TTC549 (cell line): ENCODE measurements at regions not wholly inside any gene's neighbourhood (a gene's known extent, or its start where the extent isn't known, plus 50 kb on each side); places are given as distances from the start of the nearest gene placed in this dataset.
"Not testable (repeated sequence)": the region's sequence is repeated elsewhere in the genome, so short reads cannot be mapped to it uniquely, and the experiment has no call there.

Source experiments
- FAIRE-seq: peaks from 2 replicates; lab custom pipeline; 2012; peaks lifted over from hg19 to GRCh38; lab: Jason Lieb, UNC

DNA sequence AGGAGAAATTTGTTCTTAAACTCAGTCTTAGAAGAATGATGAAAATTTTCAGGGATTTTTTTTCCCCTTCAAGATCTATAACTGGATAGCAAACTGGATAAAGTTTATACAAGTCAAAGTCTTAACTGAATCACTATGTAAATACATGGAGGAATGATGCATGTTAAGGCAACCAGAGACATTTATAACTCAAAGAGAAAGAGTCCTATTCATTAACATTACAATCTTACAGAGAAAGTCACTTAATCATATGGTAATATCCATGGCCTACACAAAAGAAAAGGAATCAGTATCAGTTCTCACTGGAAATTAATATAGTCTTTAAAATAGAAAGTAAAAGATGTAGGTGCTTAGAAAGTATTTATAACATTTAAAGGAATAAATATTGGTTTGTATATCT lies 869.1 kb downstream of the TBL1XR1 start:
- no peak for FAIRE-seq

DNA sequence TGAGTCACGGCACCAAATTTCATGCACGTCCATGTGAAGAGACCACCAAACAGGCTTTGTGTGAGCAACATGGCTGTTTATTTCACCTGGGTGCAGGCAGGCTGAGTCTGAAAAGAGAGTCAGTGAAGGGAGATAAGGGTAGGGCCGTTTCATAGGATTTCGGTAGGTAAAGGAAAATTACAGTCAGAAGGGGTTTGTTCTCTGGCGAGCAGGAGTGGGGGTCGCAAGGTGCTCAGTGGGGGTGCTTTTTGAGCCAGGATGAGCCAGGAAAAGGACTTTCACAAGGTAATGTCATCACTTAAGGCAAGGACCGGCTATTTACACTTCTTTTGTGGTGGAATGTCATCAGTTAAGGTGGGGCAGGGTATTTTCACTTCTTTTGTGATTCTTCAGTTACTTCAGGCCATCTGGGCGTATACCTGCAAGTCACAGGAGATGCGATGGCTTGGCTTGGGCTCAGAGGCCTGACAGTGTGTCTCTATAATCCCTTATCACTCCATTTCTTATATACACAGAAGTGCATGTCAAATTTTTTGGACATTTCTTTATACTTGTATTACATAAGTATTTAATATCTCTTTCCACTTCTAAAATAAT lies 870.3 kb downstream of the TBL1XR1 start:
- not testable (repeated sequence) for FAIRE-seq

DNA sequence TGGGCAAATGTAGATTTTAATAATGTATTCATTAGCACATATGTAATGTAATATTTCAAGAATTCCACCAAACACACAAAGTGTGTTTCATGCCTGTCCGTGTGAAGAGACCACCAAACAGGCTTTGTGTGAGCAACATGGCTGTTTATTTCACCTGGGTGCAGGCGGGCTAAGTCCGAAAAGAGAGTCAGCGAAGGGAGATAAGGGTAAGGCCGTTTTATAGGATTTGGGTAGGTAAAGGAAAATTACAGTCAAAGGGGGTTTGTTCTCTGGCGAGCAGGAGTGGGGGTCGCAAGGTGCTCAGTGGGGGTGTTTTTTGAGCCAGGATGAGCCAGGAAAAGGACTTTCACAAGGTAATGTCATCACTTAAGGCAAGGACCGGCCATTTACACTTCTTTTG lies 875.8 kb downstream of the TBL1XR1 start:
- FAIRE-seq = not testable (repeated sequence)

DNA sequence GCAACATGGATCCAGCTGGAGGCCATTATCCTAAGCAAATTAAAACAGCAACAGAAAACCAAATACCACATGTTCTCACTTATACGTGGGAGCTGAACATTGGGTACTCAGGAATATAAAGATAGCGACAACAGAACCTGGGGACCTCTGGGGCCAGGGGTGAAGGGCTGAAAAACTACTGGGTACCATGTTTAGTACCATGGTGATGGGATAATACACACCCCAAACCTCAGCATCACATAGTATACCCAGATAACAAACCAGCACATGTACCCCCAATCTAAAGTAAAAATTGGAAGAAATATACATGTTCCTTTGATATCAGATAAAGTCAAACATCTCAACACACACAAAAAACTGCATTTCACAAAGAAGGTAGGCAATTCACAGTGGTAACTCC lies 876.2 kb downstream of the TBL1XR1 start:
- FAIRE-seq = no peak

DNA sequence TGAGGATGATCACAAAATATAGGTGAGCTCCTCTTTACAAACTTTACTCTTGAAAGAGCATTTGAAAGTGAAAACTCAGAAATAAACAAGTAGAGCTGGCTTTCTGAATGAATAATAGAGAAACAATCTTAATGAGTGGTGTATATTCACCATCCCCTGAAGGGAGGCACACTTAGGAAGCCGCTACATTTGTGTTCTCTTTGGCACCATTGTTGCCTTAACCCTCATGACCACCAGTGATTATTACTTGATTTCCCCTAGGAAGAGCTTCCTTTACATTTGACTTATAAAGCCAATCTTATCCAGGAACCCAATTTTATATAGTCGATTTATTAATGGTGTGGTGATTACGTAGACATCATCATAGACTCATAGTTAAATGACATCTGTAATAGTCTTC lies 883.9 kb downstream of the TBL1XR1 start:
- no peak for FAIRE-seq

DNA sequence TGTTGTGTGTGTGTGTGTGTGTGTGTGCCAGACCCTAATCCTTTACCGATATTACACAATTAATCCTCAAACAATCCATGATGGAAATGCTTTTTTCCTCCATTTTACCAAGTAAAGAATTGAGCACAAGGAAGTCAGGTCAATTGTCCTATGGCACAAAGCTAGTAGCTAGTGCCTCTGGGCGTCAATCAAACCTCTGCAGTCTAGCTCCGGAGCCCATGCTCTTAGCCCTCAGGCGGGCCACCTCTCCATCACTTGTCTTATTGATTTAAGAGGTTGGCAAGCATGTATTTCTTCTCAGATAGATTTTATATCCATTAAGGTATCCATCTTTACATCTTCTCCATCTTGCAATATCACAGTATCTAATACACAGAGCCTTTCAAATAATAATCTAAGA lies 886.6 kb downstream of the TBL1XR1 start:
- no peak for FAIRE-seq

DNA sequence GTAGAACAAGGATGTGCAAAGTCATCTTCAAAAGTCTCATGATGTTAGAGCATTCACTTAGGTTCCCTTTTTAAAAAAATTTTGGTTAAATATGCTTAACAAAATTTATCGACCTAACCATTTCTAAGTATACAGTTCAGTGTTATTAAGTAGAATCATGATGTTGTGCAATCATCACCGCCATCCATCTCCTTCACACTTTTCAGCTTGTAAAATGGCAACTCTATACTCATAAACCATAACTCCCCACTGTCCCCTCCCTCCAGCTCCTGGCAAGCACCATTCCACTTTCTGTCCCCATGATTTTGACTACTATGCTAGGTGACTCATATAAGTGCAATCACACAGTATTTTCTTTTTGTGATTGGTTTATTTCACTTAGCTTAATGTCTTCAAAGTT lies 895.0 kb downstream of the TBL1XR1 start:
- no peak for FAIRE-seq

DNA sequence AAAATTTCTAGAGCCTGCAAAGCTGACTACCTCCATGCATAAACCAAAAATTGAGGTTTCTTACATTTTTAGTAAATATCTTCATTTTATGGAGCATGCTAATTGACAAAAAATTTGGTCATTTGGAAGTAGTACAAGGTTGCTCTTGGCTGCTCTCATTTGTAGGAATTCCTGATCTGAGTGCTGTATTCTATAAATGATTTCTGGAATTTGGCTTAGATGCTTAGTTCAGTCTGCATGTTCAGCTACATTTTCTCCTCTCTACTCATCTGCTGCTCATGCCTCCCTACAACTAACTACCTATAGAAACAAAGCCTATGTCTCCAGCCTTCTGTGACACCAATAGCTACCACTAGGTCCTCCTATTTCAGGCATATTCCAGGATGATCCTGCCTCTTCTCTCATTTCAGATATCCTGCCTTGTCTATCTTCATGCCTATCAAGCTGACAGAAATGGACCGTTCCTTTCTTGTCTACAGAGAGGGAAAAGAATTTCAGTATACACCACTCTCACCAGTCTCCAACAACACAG lies 901.1 kb downstream of the TBL1XR1 start:
- FAIRE-seq = no peak

DNA sequence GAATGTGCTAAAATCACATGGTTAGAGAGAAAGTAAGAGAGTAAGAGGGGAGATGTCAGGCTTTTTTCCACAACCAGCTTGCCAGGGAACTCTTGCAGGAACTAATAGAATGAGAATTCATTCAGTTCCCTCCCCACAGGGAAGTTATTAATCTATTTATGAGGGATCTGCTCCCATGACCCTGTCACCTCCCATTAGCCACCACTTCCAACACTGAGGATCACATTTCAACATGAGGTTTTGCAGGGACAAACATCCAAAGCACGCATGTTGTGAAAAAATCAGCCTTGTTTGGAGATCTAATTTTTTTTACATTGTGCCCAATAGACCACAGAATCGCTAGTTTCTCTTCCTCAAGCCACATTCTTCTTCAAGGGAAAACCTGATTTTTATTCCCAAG lies 904.0 kb downstream of the TBL1XR1 start:
- no peak for FAIRE-seq

DNA sequence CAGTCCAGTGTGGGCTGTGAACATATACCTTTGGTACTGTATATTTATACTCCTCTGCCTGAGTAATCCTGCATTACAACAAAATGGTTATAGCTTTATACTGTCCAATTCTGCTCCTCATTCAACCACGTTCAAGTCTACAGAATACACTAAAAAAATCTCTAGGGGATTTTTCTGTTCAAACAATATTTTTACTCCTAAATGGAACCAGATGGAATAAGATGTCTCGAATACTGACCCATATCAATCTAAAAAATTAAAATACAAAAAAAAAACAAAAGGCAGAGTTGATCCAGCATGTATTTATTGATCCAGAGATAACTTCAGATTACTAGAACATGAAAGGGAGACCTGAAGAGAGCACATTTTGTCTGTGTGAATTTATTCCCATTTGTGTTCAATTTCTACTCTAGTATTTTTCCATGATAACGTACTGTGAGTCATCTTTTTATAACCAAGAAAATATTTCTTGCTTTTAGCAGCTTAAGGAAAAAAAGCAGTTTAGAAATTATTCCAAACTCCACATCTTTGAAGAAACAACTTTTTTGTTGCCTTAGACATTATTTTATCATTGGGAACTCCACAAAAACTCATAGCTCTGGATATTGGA lies 910.7 kb downstream of the TBL1XR1 start:
- FAIRE-seq = no peak

DNA sequence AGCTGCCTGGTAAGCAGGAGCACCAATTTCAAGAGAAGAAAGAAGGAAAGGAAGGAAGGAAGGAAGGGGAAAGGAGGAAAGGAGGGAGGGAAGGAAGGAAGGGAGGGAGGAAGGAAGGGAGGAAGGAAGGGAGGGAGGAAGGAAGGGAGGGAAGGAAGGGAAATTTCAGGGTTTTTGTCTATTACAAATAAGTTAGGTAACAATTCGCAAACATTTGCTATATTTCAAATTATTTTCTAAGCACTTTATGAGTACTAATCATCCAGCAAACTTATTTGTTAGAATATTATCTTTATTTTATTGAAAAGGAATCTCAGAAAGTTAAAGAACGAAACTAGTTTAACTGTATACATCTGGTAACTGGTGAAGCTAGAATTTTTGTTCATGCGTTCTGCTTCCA lies 921.7 kb downstream of the TBL1XR1 start:
- no peak for FAIRE-seq

DNA sequence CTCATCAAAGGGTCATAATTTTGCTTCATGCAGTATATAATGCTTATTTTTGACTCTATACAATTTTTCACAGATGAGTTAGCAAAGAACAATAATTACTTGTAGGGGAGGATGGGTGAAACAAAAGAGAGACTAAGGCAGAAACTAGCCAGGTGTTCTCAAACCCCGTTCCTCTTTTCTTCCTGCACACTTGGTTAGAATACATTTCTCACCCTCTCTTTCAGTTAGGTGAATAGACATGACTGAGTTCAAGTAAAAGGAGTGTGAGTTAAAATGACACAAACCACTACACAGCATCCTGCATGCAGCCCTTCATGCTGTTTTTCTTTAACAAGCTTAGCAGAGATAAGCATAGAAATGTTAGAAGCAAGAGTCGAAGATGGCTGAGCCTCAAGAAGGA lies 922.2 kb downstream of the TBL1XR1 start:
- FAIRE-seq = no peak

DNA sequence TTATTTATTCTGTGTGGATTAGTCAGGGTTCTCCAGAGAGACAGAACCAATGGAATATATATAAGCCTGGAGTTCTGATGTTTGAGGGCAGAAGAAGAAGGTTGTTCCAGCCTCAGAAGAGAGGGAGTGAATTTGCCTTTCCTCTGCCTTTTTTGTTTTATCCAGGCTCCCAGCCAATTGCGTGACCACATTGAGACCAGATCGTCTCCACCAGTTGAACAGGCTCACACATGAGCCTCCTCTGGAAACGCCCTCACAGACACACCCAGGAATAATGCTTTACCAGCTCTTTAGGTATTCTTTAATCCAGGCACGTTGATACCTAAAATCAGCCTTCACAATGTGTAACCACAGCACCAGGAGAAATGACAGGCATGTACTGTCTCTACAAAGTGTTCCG lies 923.1 kb downstream of the TBL1XR1 start:
- FAIRE-seq = no peak

DNA sequence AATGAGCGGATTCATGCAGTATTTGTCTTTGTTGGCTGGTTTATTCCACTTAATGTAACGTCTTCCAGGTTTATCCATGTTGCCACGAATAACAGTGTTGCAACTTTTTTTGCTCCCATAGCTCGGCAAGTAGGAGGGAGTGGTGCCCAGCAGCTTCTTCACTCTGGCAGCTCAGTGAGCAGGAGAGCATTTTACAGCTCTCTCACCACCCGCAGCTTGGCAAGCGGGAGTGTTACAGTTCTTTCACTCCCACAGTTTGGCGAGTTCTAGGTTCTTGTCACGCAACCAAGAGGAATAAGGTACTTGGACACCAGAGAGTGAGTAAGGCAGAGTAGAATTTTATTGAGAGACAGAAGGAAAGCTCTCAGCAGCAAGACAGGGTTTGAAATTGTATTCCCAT lies 935.2 kb downstream of the TBL1XR1 start:
- no peak for FAIRE-seq

DNA sequence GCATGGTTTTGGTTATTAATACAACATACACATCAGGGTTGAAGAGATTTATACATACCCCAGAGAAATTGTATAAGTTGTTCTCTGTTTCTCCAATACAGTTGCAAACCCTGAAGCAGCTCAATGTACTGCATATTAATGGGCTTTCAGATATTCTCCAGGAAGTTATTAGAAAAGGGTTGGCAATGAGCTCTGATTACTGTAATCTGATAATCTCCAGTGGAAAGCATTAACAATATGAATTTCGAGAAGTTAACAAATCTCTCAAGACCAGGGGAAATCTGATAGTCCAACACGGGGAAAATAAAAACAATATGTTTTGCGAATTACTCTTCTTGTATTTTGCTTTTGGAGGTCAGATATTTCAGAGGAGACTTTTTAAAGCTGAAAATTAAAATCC lies 950.1 kb downstream of the TBL1XR1 start:
- FAIRE-seq = no peak

DNA sequence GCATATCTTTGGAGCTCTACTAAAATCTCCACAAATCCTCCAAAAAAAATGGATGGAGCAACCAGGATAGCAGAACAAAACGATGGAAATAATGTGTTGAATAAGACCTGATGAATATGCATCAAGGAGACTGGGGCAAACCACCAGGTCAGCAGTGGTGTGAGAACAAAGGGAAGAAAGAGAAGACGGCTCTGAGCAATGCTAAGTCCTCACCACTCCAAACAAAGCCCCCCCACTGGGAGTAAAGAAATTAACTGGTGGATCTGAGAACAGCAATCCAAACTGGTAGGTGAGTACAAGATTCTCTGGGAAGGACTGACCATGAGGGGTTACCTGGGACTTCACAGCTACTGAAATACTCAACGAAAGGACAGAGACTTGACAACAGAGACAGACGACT lies 977.3 kb downstream of the TBL1XR1 start:
- no peak for FAIRE-seq

DNA sequence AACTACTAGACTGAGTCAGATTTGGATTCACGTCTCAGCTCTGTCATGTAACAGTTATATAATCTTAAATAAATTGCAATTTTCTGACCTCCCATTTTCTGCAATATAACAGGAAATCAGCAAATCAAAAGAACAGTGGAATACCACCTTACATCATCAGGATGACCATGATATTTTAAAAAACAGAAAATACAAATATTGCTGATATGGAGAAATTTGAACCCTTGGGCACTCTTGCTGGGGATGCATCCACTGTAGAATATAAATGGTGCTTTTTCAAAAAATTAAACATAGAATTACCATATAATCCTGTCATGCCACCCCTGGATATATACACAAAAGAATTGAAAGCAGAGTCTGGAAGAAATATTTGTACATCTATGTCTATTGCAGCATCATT lies 982.5 kb downstream of the TBL1XR1 start:
- FAIRE-seq = no peak

DNA sequence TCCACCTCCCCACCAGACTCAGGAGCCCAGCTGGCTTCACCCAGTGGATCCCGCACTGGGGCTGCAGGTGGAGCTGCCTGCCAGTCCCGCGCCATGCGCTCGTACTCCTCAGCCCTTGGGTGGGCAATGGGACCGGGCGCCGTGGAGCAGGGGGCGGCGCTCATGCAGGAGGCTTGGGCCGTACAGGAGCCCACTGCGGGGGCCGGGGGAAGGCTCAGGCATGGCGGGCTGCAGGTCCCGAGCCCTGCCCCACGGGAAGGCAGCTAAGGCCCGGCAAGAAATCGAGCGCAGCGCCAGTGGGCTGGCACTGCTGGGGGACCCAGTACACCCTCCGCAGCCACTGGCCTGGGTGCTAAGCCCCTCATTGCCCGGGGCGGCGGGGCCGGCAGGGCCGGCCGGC lies 984.0 kb downstream of the TBL1XR1 start:
- FAIRE-seq = not testable (repeated sequence)

DNA sequence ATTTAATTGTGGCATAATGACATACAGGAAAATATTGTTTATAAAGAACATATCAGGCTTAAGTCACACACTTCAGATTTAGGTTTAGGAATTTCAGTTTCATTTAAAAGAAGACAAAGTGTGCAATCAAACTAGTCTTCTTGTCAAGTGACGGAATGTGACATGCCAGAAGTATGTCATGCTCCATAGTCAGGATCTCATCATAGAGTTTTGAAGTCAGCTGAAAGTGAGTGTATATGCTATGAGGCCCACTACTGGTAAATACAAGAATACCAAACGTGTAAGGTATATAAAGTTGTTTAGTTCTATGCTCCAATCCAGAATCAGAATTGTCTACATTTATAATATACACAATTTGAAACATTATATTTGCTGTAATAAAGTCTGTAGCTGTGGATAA lies 988.4 kb downstream of the TBL1XR1 start:
- FAIRE-seq = no peak

DNA sequence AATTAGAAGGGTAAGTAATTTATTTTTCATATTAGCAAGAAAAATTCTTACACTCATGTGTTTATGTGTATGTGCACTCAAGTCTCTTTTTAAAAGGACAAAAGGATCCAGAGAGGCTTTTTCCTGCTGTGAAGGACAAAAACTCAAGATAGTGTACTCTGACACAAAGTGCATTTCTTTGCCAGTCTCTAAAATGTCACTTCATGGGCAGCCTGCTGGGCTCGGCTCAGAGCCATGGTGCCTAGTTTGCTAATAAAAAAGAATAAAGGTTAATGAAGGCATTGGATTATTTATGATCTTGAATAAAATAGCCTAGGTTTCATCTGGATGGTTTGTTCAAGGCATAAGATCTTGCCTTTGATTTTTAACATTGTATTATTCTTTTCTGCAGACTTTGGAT lies 989.0 kb downstream of the TBL1XR1 start:
- FAIRE-seq = no peak

DNA sequence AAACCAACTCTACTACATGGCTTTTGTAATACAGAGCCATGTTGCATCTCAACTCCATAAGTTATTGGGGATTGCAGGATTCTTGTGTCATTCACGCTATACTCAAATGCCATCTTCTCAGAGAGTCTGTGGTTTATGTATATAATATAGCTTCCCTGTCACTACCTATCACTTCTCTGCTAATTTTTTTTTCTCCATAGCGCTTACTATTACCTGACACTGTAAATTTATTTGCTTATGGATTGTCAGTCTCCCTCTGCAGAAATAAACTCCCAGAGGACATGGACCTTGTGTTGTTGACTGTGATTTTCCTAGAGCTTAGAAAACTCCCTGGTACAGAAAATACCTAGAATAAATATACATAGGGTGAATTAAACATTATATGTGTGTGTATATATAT lies 990.5 kb downstream of the TBL1XR1 start:
- no peak for FAIRE-seq

DNA sequence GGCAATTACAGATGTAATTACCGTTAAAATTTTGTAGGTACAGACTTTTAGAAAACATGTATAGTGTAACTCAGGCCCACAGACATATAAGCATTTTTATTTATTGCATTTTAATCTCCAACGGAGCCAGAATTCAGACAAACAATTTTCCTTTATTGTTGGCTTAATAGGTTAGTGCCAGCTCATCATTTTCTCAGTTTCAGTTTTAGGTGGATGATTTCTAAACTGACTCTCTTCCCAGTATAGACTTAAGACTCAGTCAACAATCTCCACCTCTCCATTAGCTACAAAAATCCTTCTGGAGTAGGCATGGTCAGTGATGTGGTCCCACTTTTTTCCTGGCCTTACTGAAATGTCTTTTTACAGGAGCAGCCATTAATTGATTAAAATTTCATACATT lies 994.6 kb downstream of the TBL1XR1 start:
- no peak for FAIRE-seq

DNA sequence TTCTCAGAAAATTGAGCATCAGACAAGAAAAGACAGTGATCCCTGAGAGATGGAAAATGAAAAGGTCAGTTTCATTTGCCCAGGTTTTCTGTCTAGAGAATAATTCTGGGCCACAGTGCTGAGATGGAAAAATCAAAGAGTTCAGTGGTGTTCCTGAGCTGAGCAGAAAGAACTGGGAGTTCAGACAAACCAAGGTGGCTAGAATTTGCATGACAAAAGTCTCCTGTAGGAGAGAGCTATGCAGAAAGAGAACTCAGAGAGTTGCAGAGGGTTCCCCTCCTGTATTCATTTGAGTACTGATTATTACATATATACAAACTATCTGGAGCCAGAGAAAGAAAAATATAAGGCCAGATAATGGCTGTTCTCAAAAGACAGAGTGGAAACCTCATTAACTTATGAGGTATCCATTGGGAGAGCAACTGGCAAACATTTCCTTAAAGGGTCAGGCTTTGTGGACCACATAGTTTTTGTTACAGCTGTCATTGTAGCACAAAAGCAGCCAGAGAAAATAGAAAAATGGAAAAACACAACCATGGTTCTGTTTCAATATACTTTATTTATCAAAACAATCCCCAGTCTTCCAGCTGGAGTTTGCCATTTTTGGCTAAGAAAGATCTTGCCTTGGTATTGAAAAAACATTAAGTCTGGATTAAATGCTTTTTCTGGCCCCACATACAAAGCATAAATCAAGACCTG lies 1004.1 kb downstream of the TBL1XR1 start:
- no peak for FAIRE-seq

DNA sequence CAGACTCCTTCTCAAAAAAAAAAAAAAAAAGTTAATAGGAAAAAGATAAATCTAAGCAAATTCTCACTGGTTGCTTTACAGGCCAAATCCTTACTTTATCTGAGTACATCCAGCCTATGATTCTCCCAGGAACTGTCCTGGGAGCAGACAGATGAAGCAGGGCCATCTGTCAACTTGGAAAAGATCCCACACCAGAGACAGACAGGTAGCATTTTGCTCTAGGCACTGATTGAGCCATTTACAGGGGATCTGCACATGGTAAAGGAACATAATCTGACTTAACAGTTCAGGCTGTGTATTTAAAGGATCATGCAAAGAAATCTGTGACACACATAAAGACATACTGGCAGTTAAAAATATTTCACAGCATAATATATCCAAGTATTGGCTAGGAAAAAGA lies 1006.5 kb downstream of the TBL1XR1 start:
- FAIRE-seq = no peak
